Neural cell (in vitro differentiated cells): ENCODE measurements at regions not wholly inside any gene's neighbourhood (a gene's known extent, or its start where the extent isn't known, plus 50 kb on each side); places are given as distances from the start of the nearest gene placed in this dataset.

Experiments
- EP300 ChIP-seq: fragments of 450-650 bp; conservative IDR thresholded peaks from 2 replicates; pipeline ENCODE4 v1.6.1; 2014; ENCODE audit warnings: antibody characterized with exemption, mild to moderate bottlenecking, moderate library complexity; ENCODE audit not compliant: poor library complexity, severe bottlenecking
- EZH2 ChIP-seq: fragments of 200-600, 300-800 bp; shearing (Covaris generic), sonication (generic); IDR thresholded peaks from 2 replicates; pipeline ENCODE4 v1.6.1; 2014; ENCODE audit warnings: antibody characterized with exemption, low read length, borderline replicate concordance, mild to moderate bottlenecking; ENCODE audit not compliant: insufficient read depth, poor library complexity, severe bottlenecking
- MXI1 ChIP-seq: fragments of 450-650 bp; conservative IDR thresholded peaks from 2 replicates; pipeline ENCODE4 v1.6.1; 2014; ENCODE audit warnings: antibody characterized with exemption, mild to moderate bottlenecking; ENCODE audit not compliant: poor library complexity, severe bottlenecking
- POLR2AphosphoS5 ChIP-seq: IDR thresholded peaks from 2 replicates; pipeline ENCODE4 v1.6.1; 2012
- RAD21 ChIP-seq: fragments of 450-650 bp; conservative IDR thresholded peaks from 2 replicates; pipeline ENCODE4 v1.6.1; 2014; ENCODE audit warnings: antibody characterized with exemption, mild to moderate bottlenecking, moderate library complexity
- TF ChIP-seq, protein P1 (sequence below): fragments of 450-650 bp; IDR thresholded peaks from 2 replicates; pipeline ENCODE4 v1.5.1; 2014; ENCODE audit warnings: antibody characterized with exemption, mild to moderate bottlenecking, moderate library complexity; ENCODE audit not compliant: poor library complexity, severe bottlenecking

DNA sequence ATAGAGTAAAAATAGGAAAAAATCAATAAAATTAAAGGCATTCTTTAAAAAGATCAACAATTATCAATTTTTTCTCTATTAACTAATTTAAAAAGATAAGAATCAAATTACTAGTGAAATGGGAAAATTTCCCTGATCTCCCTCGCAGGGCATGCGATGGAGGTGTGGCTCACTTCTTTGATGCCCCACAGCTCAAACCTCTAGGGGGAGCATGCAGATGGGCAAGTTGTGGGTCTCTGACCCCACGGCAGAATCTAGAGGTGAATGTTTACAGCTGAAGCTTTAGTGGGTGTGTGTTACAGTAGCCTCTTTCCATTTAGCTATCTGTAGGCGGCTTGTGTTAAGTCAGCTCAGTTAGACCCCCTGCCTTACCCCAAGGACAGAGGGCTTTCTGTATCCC is 1348.8 kb downstream of the PCDH18 start:
- TF ChIP-seq, protein P1, sequence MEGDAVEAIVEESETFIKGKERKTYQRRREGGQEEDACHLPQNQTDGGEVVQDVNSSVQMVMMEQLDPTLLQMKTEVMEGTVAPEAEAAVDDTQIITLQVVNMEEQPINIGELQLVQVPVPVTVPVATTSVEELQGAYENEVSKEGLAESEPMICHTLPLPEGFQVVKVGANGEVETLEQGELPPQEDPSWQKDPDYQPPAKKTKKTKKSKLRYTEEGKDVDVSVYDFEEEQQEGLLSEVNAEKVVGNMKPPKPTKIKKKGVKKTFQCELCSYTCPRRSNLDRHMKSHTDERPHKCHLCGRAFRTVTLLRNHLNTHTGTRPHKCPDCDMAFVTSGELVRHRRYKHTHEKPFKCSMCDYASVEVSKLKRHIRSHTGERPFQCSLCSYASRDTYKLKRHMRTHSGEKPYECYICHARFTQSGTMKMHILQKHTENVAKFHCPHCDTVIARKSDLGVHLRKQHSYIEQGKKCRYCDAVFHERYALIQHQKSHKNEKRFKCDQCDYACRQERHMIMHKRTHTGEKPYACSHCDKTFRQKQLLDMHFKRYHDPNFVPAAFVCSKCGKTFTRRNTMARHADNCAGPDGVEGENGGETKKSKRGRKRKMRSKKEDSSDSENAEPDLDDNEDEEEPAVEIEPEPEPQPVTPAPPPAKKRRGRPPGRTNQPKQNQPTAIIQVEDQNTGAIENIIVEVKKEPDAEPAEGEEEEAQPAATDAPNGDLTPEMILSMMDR = no peak
- TF ChIP-seq POLR2AphosphoS5 (no peak), RAD21 (no peak), EZH2 (no peak), MXI1 (no peak), EP300 (no peak)
